Kidney (tissue), 13 donors: ENCODE measurements at regions not wholly inside any gene's neighbourhood (a gene's known extent, or its start where the extent isn't known, plus 50 kb on each side); places are given as distances from the start of the nearest gene placed in this dataset.

Source experiments
- DNase-seq, 5 donors: peaks; one replicate each; pipeline ENCODE4 v3.0.0-alpha.2; 2013 to 2020
- FAIRE-seq: peaks from 2 replicates; lab custom pipeline; 2012; peaks lifted over from hg19 to GRCh38; lab: Jason Lieb, UNC
- H3K27ac ChIP-seq, 2 donors: one replicate each; pipeline ENCODE4 v1.7.0; 2013; ENCODE audit warnings: low read depth in 2 of 2, low read length in 2 of 2, inconsistent platforms in 1 of 2
- H3K27me3 ChIP-seq: one replicate; pipeline ENCODE4 v1.7.1; 2013; ENCODE audit warnings: low read length, inconsistent platforms; ENCODE audit not compliant: control insufficient read depth, insufficient read depth
- H3K36me3 ChIP-seq, 3 donors: one replicate each; pipeline versions ENCODE4 v1.7.0 to v1.7.1; 2013; ENCODE audit warnings: low read length in 3 of 3, control low read depth in 1 of 3, inconsistent platforms in 1 of 3; ENCODE audit not compliant: insufficient read depth in 3 of 3, control insufficient read depth in 2 of 3
- H3K4me1 ChIP-seq, 3 donors: one replicate each; pipeline versions ENCODE4 v1.7.0 to v1.7.1; 2013; ENCODE audit warnings: low read length in 3 of 3, inconsistent platforms in 1 of 3, low read depth in 1 of 3; ENCODE audit not compliant: control insufficient read depth in 2 of 3, insufficient read depth in 2 of 3
- H3K4me3 ChIP-seq, 3 donors: one replicate each; pipeline versions ENCODE4 v1.7.0 to v1.8.1; 2013; ENCODE audit warnings: low read length in 3 of 3, control low read depth in 1 of 3, inconsistent platforms in 1 of 3
- H3K9ac ChIP-seq, 3 donors: one replicate each; pipeline versions ENCODE4 v1.7.0 to v1.7.1; 2013; ENCODE audit warnings: low read length in 3 of 3, control low read depth in 1 of 3, inconsistent platforms in 1 of 3
- H3K9me3 ChIP-seq, 3 donors: one replicate each; pipeline versions ENCODE4 v1.7.0 to v1.7.1; 2013; ENCODE audit warnings: low read length in 3 of 3, control low read depth in 1 of 3, inconsistent platforms in 1 of 3; ENCODE audit not compliant: control insufficient read depth in 2 of 3, insufficient read depth in 1 of 3
- intact Hi-C: fragments of 100-400 bp; cut with DNase I; formaldehyde crosslinking; loops from one replicate; pipeline ENCODE4 v1.11.1; 2022
- TF ChIP-seq, protein P1 (sequence below): IDR thresholded peaks from 3 replicates; pipeline ENCODE4 v1.5.1; 2012; ENCODE audit warnings: mild to moderate bottlenecking, moderate library complexity, borderline replicate concordance; ENCODE audit not compliant: insufficient read depth; ENCODE audit errors: extremely low read depth
- donor health status: control.
- donor health status: control.
- donor health status: control.
- donor health status: control.
- donor health status: control.
- donor health status: DM: yes; HTN: yes; CAD: no.
- donor health status: Normal renal cell carcinoma (clear cell type).

- TF ChIP-seq, protein P1, sequence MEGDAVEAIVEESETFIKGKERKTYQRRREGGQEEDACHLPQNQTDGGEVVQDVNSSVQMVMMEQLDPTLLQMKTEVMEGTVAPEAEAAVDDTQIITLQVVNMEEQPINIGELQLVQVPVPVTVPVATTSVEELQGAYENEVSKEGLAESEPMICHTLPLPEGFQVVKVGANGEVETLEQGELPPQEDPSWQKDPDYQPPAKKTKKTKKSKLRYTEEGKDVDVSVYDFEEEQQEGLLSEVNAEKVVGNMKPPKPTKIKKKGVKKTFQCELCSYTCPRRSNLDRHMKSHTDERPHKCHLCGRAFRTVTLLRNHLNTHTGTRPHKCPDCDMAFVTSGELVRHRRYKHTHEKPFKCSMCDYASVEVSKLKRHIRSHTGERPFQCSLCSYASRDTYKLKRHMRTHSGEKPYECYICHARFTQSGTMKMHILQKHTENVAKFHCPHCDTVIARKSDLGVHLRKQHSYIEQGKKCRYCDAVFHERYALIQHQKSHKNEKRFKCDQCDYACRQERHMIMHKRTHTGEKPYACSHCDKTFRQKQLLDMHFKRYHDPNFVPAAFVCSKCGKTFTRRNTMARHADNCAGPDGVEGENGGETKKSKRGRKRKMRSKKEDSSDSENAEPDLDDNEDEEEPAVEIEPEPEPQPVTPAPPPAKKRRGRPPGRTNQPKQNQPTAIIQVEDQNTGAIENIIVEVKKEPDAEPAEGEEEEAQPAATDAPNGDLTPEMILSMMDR = no peak
- Histone ChIP-seq H3K4me3 (no peak overlapping the region), H3K27ac (no peak overlapping the region), H3K4me1 (no peaks in the 10 kb centered on the region), H3K9ac (no peak overlapping the region), H3K9me3 (no peaks in the 10 kb centered on the region), H3K36me3 (no peaks in the 10 kb centered on the region), H3K27me3 (no peaks in the 10 kb centered on the region)
- intact Hi-C loops = no loop called here
- DNase-seq = peak in 2 of 5 donors; percentile 8 to 18
- FAIRE-seq = no peak
Measured at GRCh38 chr3:31391150-31391549, 141.6 kb upstream of the STT3B start.

- intact Hi-C loops = no loop called here
- FAIRE-seq = no peak
- no peak overlapping the region for H3K9ac ChIP-seq
Measured at GRCh38 chr3:31392568-31392967, 140.2 kb upstream of the STT3B start.

GRCh38 chr3:31399271-31399670 lies 133.5 kb upstream of the STT3B start:
- Histone ChIP-seq H3K4me3 (no peak overlapping the region), H3K27ac (no peak overlapping the region), H3K9me3 (no peaks in the 10 kb centered on the region), H3K4me1 (no peaks in the 10 kb centered on the region), H3K9ac (no peak overlapping the region), H3K27me3 (no peaks in the 10 kb centered on the region), H3K36me3 (no peaks in the 10 kb centered on the region)
- no peak for FAIRE-seq
- no peak for DNase-seq
- intact Hi-C loops = no loop called here
- TF ChIP-seq, protein P1 = no peak

More at GRCh38 chr3:31392568-31392967, 140.2 kb upstream of the STT3B start:
- H3K36me3 ChIP-seq = no peaks in the 10 kb centered on the region
- no peaks in the 10 kb centered on the region for H3K27me3 ChIP-seq
- H3K9me3 ChIP-seq = no peaks in the 10 kb centered on the region
- H3K4me3 ChIP-seq = no peak overlapping the region
- H3K4me1 ChIP-seq = no peaks in the 10 kb centered on the region
- no peak overlapping the region for H3K27ac ChIP-seq
- TF ChIP-seq, protein P1 = no peak
- no peak for DNase-seq

DNA sequence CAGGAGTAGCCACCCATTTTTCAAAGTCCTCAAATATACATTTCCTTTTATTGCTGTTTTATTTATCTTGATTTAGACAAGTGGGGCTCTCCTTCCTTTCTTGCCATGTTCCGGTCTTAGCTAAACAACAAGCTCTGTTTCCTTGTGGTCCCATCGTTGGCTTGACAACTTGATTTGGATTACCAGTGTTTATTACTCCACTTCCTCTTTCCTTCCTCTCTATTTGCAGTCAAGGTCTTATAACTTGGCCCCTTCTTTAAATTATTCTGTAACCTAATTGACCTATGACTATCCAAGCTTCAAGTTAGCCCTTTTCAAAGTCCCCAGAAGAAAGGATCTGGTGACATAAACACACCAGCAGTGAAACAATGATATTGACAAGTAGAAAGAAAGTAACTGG lies 130.6 kb upstream of the STT3B start:
- Histone ChIP-seq H3K4me3 (no peak overlapping the region), H3K27ac (no peak overlapping the region), H3K27me3 (no peaks in the 10 kb centered on the region), H3K4me1 (no peaks in the 10 kb centered on the region), H3K36me3 (no peaks in the 10 kb centered on the region), H3K9ac (no peak overlapping the region), H3K9me3 (no peaks in the 10 kb centered on the region)
- intact Hi-C loops = no loop called here
- TF ChIP-seq, protein P1 = no peak
- FAIRE-seq = no peak
- peak in 1 of 5 donors; percentile 15 for DNase-seq
